ENCODE measurements at regions not wholly inside any gene's neighbourhood (a gene's known extent, or its start where the extent isn't known, plus 50 kb on each side); places are given as distances from the start of the nearest gene placed in this dataset.

DNA sequence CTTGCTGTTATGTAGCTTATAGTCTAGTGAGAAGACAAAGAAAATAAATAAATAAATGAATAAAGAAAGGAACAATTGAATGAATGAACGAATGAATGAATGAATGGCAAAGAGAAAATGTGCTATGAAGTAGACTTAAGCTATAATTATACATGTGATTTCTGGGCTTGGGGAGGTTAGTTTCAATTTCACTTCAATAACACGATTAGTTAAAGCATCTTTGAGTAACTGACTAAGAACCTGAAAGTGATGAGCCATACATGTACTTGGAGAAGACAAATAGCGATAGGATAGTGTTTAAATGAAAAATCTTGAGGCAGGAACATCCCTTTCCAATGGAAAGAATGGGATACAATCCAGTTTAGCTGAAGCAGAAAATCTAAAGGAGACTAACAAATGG lies 593.1 kb upstream of the LRRTM4 start:
- no peak overlapping the region for H3K27ac ChIP-seq (ENCODE audit: low read depth, low read length)
- no peaks in the 10 kb centered on the region for H3K79me1 ChIP-seq (ENCODE audit: low read length)
- no peak overlapping the region for H3K9ac ChIP-seq (ENCODE audit: low read length)
- H3K27me3 ChIP-seq (ENCODE audit: insufficient read depth, low read length): no peaks in the 10 kb centered on the region
- H3K4me2 ChIP-seq (ENCODE audit: low read length): no peak overlapping the region
- H3K18ac ChIP-seq (ENCODE audit: low read length): no peak overlapping the region
- no peak overlapping the region for H3K4me3 ChIP-seq (ENCODE audit: low read depth, low read length)
- no peak overlapping the region for H2BK12ac ChIP-seq (ENCODE audit: low read length)
- WGBS (ENCODE audit: extremely low coverage, insufficient coverage, insufficient read length): no CpG with 5 or more reads among the region's 3 CpGs
- no peak overlapping the region for H2AFZ ChIP-seq (ENCODE audit: insufficient read depth, low read length, poor library complexity)
- no peaks in the 10 kb centered on the region for H3K79me2 ChIP-seq (ENCODE audit: control insufficient read depth, insufficient read depth, low read length, poor library complexity)
- H2AK5ac ChIP-seq (ENCODE audit: low read length): no peak overlapping the region
- no peak overlapping the region for H2BK120ac ChIP-seq (ENCODE audit: insufficient read depth, low read length, poor library complexity)
- no peaks in the 10 kb centered on the region for H3K9me3 ChIP-seq (ENCODE audit: insufficient read depth, low read depth, low read length)
- no peak overlapping the region for H2BK5ac ChIP-seq (ENCODE audit: low read depth, low read length, poor library complexity)
- H4K12ac ChIP-seq (ENCODE audit: low read depth, low read length): no peak overlapping the region
- no peak overlapping the region for H4K91ac ChIP-seq (ENCODE audit: low read depth, low read length)
- no peak overlapping the region for H3K4ac ChIP-seq (ENCODE audit: low read depth, low read length)
- no peaks in the 10 kb centered on the region for H3K36me3 ChIP-seq (ENCODE audit: control insufficient read depth in 1 of 2, insufficient read depth in 2 of 2, low read length in 2 of 2)
- no peak overlapping the region for H3K14ac ChIP-seq (ENCODE audit: low read length)
- H4K8ac ChIP-seq (ENCODE audit: low read depth, low read length): no peak overlapping the region
- no peak overlapping the region for H3K23ac ChIP-seq (ENCODE audit: low read length)
- DNase-seq: no peak
- no peaks in the 10 kb centered on the region for H3K4me1 ChIP-seq (ENCODE audit: control insufficient read depth in 1 of 2, insufficient read depth in 2 of 2, low read length in 2 of 2)

DNA sequence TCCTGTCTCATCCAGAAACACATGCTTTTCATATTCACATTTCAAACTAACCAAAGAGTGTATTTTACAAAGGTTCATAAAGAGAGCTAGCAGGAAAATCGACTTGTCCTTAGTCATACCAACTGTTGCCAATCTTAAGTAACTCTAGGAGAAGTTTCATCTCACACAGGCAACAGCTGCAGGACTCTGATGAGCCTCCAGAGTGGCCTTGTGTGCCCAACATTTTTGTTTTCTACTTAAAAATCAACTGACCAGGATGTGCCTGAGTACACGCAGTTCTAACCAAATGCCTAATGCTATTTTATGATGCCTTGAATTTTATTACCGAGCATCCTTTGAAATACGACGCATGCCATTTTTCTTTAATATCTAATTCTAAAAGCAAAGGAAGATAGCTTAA lies 595.9 kb upstream of the LRRTM4 start:
- H4K91ac ChIP-seq (ENCODE audit: low read depth, low read length): no peak overlapping the region
- no CpG with 5 or more reads among the region's 5 CpGs for WGBS (ENCODE audit: extremely low coverage, insufficient coverage, insufficient read length)

DNA sequence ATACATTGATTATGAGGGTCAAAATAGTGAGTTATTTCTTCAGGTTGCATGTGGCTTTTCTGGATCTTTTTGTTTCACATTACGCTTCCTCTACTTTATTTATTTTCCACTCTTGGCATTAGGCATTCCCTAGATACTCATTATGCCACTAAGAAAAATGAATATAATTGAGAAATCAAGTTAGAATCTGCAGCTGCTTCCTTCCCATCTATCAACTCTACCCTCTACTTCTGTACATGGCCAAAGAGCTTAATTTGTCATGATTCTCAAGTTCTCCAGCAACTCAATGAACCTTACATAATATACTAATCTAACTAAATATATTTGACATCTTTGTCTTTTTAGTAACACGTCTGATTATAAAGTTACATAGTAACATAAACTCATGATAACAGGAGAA lies 598.1 kb upstream of the LRRTM4 start:
- H3K4me2 ChIP-seq (ENCODE audit: low read length): no peak overlapping the region
- H3K4me1 ChIP-seq (ENCODE audit: control insufficient read depth in 1 of 2, insufficient read depth in 2 of 2, low read length in 2 of 2): no peaks in the 10 kb centered on the region
- no CpG with 5 or more reads among the region's 2 CpGs for WGBS (ENCODE audit: extremely low coverage, insufficient coverage, insufficient read length)
- no peak overlapping the region for H4K91ac ChIP-seq (ENCODE audit: low read depth, low read length)
- H4K8ac ChIP-seq (ENCODE audit: low read depth, low read length): no peak overlapping the region
- no peak overlapping the region for H2AFZ ChIP-seq (ENCODE audit: insufficient read depth, low read length, poor library complexity)
- H2BK120ac ChIP-seq (ENCODE audit: insufficient read depth, low read length, poor library complexity): no peak overlapping the region
- no peaks in the 10 kb centered on the region for H3K36me3 ChIP-seq (ENCODE audit: control insufficient read depth in 1 of 2, insufficient read depth in 2 of 2, low read length in 2 of 2)
- H2BK12ac ChIP-seq (ENCODE audit: low read length): no peak overlapping the region
- no peaks in the 10 kb centered on the region for H3K27me3 ChIP-seq (ENCODE audit: insufficient read depth, low read length)
- no peak overlapping the region for H4K12ac ChIP-seq (ENCODE audit: low read depth, low read length)
- no peak overlapping the region for H3K14ac ChIP-seq (ENCODE audit: low read length)
- no peak overlapping the region for H3K9ac ChIP-seq (ENCODE audit: low read length)
- DNase-seq: no peak
- no peaks in the 10 kb centered on the region for H3K79me1 ChIP-seq (ENCODE audit: low read length)
- no peak overlapping the region for H2AK5ac ChIP-seq (ENCODE audit: low read length)
- no peak overlapping the region for H2BK5ac ChIP-seq (ENCODE audit: low read depth, low read length, poor library complexity)
- H3K27ac ChIP-seq (ENCODE audit: low read depth, low read length): no peak overlapping the region
- H3K79me2 ChIP-seq (ENCODE audit: control insufficient read depth, insufficient read depth, low read length, poor library complexity): no peaks in the 10 kb centered on the region
- H3K18ac ChIP-seq (ENCODE audit: low read length): no peak overlapping the region
- H3K4me3 ChIP-seq (ENCODE audit: low read depth, low read length): no peak overlapping the region
- no peak overlapping the region for H3K4ac ChIP-seq (ENCODE audit: low read depth, low read length)
- no peak overlapping the region for H3K23ac ChIP-seq (ENCODE audit: low read length)
- H3K9me3 ChIP-seq (ENCODE audit: insufficient read depth, low read depth, low read length): no peaks in the 10 kb centered on the region

More for the DNA sequence above, 595.9 kb upstream of the LRRTM4 start:
- H3K36me3 ChIP-seq (ENCODE audit: control insufficient read depth in 1 of 2, insufficient read depth in 2 of 2, low read length in 2 of 2): no peaks in the 10 kb centered on the region
- H3K4me1 ChIP-seq (ENCODE audit: control insufficient read depth in 1 of 2, insufficient read depth in 2 of 2, low read length in 2 of 2): no peaks in the 10 kb centered on the region
- no peak overlapping the region for H3K4ac ChIP-seq (ENCODE audit: low read depth, low read length)
- H3K23ac ChIP-seq (ENCODE audit: low read length): no peak overlapping the region
- H3K9ac ChIP-seq (ENCODE audit: low read length): no peak overlapping the region
- H3K27ac ChIP-seq (ENCODE audit: low read depth, low read length): no peak overlapping the region
- H3K4me2 ChIP-seq (ENCODE audit: low read length): no peak overlapping the region
- no peak overlapping the region for H2AFZ ChIP-seq (ENCODE audit: insufficient read depth, low read length, poor library complexity)
- no peak overlapping the region for H2BK120ac ChIP-seq (ENCODE audit: insufficient read depth, low read length, poor library complexity)
- DNase-seq: no peak
- H4K12ac ChIP-seq (ENCODE audit: low read depth, low read length): no peak overlapping the region
- H2BK5ac ChIP-seq (ENCODE audit: low read depth, low read length, poor library complexity): no peak overlapping the region
- no peak overlapping the region for H4K8ac ChIP-seq (ENCODE audit: low read depth, low read length)
- H3K9me3 ChIP-seq (ENCODE audit: insufficient read depth, low read depth, low read length): no peaks in the 10 kb centered on the region
- no peak overlapping the region for H3K18ac ChIP-seq (ENCODE audit: low read length)
- no peak overlapping the region for H3K14ac ChIP-seq (ENCODE audit: low read length)
- H2AK5ac ChIP-seq (ENCODE audit: low read length): no peak overlapping the region
- H3K79me1 ChIP-seq (ENCODE audit: low read length): no peaks in the 10 kb centered on the region
- H3K4me3 ChIP-seq (ENCODE audit: low read depth, low read length): no peak overlapping the region
- no peak overlapping the region for H2BK12ac ChIP-seq (ENCODE audit: low read length)
- H3K27me3 ChIP-seq (ENCODE audit: insufficient read depth, low read length): no peaks in the 10 kb centered on the region
- no peaks in the 10 kb centered on the region for H3K79me2 ChIP-seq (ENCODE audit: control insufficient read depth, insufficient read depth, low read length, poor library complexity)

DNA sequence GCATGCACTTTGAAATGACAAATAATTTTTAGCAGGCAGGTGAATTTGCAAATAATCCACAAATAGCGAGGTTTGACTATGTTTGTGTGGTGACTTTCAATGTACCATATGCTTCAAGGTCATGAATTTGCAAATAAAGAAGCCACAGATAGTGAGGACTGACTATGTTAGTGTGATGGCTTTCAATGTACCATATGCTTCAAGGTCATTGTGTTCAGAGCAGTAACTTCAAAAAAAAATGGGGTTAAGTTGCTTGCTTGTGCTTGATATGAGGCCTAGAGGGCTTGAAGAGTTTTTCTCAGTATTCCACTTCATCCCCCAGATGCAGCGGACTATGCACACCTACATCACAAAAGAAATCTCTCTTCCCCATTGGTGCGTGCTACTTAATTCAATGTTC lies 602.9 kb upstream of the LRRTM4 start:
- H3K27ac ChIP-seq (ENCODE audit: low read depth, low read length): no peak overlapping the region
- H3K27me3 ChIP-seq (ENCODE audit: insufficient read depth, low read length): no peaks in the 10 kb centered on the region
- no peak for DNase-seq
- H3K4ac ChIP-seq (ENCODE audit: low read depth, low read length): no peak overlapping the region
- no peak overlapping the region for H3K18ac ChIP-seq (ENCODE audit: low read length)
- H3K79me1 ChIP-seq (ENCODE audit: low read length): no peaks in the 10 kb centered on the region
- no peak overlapping the region for H4K8ac ChIP-seq (ENCODE audit: low read depth, low read length)
- H3K4me1 ChIP-seq (ENCODE audit: control insufficient read depth in 1 of 2, insufficient read depth in 2 of 2, low read length in 2 of 2): no peaks in the 10 kb centered on the region
- H3K4me3 ChIP-seq (ENCODE audit: low read depth, low read length): no peak overlapping the region
- no peaks in the 10 kb centered on the region for H3K36me3 ChIP-seq (ENCODE audit: control insufficient read depth in 1 of 2, insufficient read depth in 2 of 2, low read length in 2 of 2)
- H2AFZ ChIP-seq (ENCODE audit: insufficient read depth, low read length, poor library complexity): no peak overlapping the region
- H3K4me2 ChIP-seq (ENCODE audit: low read length): no peak overlapping the region
- H4K12ac ChIP-seq (ENCODE audit: low read depth, low read length): no peak overlapping the region
- H2BK5ac ChIP-seq (ENCODE audit: low read depth, low read length, poor library complexity): no peak overlapping the region
- H3K23ac ChIP-seq (ENCODE audit: low read length): no peak overlapping the region
- no CpG with 5 or more reads among the region's 3 CpGs for WGBS (ENCODE audit: extremely low coverage, insufficient coverage, insufficient read length)
- H2BK120ac ChIP-seq (ENCODE audit: insufficient read depth, low read length, poor library complexity): no peak overlapping the region
- no peak overlapping the region for H3K14ac ChIP-seq (ENCODE audit: low read length)
- no peak overlapping the region for H3K9ac ChIP-seq (ENCODE audit: low read length)
- H3K79me2 ChIP-seq (ENCODE audit: control insufficient read depth, insufficient read depth, low read length, poor library complexity): no peaks in the 10 kb centered on the region
- no peak overlapping the region for H2AK5ac ChIP-seq (ENCODE audit: low read length)
- no peaks in the 10 kb centered on the region for H3K9me3 ChIP-seq (ENCODE audit: insufficient read depth, low read depth, low read length)
- no peak overlapping the region for H2BK12ac ChIP-seq (ENCODE audit: low read length)
- no peak overlapping the region for H4K91ac ChIP-seq (ENCODE audit: low read depth, low read length)

Measured in trophoblast cell (in vitro differentiated cells and primary cell).